MV-4-11 (cell line): ENCODE measurements at regions not wholly inside any gene's neighbourhood (a gene's known extent, or its start where the extent isn't known, plus 50 kb on each side); places are given as distances from the start of the nearest gene placed in this dataset.

ENCODE experiments used
- DNase-seq: peaks from one replicate; lab custom pipeline; 2025; lab: John Stamatoyannopoulos, UW

DNA sequence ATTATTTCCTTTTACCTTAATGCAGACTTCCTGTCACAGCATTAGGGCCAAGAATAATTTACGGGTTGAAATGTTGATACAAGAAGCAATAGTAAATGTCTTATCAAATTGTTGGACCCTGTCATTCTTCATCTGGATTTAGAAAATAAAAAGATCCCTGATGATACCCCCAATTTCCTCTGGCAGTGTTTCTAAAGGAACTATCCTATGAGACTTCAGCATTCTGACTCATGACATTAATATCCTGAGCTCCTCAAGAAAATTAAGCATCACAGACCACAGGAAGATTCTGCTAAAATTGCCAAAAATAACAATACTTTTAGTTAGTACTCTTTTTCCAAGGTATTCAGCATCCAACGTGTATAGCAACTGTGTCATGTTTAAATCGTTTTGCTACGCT, 490.5 kb upstream of the ANKRD30A start:
- DNase-seq: no peak

DNA sequence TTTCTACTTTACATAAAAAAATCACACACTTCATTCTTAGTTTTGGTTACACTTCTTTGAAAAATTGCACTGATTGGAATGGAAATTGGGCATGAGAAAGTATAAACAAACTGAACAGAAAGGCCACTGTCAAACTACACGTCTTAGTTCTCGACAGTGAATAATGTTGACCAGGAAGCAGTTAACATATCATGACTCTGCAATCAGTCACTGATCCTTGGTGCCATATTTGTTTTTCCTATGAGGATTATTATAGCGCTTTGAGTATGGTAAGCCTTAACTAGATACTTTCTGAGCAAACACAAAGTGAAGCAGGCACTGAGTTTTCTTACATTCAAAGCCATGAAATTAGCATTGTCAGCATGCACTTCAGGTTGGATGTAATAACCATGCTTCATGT, 495.1 kb upstream of the ANKRD30A start:
- no peak for DNase-seq

- no peak for DNase-seq
Measured at GRCh38 chr10:36629476-36629875, 495.9 kb upstream of the ANKRD30A start.

DNA sequence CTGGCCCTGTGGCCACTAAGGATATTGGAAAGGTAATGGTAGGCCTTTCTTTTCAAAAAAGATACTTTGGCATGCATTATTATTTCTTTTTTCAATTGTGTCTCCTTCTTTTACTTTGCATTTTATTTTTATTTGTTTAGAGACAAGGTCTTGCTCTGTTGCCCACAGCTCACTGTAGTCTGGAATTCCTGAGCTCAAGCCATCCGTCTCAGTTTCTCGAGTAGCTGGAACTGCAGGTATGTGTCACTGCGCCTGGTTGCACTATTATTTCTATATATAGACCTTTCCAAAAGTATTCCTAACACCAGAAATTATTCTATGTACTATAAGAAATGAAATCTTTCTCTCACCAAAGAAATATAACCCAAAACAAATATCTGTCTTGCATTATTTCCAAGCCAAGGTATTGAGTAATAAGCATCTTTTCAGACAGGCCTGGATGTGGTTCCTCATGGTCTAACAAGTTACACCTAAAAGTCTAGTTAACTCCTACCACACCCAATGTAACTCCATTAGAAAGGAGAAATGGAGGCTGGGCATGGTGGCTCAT, 500.8 kb upstream of the ANKRD30A start:
- DNase-seq: no peak

- no peak for DNase-seq
Measured at GRCh38 chr10:36621346-36621745, 504.1 kb upstream of the ANKRD30A start.

DNA sequence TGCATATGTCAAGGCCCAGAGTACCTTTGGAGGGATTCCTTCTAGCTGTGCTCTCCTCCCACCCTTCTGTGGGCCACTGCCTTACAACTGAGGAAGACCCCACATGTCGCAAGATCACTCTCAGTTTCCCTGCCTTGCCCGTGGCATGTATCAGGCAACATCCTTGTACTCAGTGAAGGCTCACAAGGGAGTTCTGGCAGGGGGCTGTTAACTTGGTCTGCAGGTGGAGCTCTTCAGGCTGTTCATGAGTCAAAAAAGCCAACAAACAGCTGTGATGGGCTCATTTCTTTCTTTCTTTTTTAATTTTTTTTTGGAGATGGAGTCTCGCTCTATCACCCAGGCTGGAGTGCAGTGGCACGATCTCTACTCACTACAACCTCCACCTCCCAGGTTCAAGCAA, 513.0 kb upstream of the ANKRD30A start:
- no peak for DNase-seq

DNA sequence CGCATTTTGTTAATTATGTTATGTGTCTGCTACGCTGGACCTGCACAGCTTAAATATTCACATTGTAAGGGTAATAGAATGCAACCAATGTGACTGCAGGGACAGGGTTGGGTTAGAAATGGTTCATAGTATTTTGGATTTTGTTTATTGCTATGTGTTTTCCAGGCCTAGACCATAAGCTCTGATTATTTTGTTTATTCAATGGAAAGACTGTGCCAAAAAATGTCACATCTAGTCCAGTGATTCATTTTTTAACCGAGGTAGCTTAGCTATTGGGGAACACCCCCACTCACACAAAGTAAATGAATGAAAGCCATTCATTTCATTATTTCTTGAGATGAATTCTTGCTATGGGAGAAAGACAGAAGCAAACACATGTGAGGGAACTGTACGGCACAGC, 516.5 kb upstream of the ANKRD30A start:
- no peak for DNase-seq

GRCh38 chr10:36608251-36608650, 517.1 kb upstream of the ANKRD30A start:
- no peak for DNase-seq

- DNase-seq: no peak
Measured at GRCh38 chr10:36606234-36606839, 519.1 kb upstream of the ANKRD30A start.

DNA sequence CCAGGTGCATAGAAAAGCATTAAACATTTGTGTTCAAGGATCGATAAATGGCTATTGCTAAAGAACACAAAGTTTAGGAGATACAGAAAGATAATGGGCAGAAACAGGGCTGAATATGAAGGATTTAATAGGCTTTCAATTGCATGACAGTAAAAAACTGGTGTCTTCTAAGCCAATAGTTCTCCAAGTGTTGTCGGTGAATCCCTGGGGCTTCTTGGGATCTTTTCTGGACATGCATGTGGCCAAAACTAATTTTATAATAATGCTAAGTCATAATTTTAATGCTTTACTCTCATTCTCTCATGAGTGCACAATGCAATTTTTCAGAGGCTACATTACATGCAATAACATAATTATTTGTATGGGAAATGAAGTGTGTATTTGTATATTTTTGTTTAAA, 521.1 kb upstream of the ANKRD30A start:
- DNase-seq: no peak

DNA sequence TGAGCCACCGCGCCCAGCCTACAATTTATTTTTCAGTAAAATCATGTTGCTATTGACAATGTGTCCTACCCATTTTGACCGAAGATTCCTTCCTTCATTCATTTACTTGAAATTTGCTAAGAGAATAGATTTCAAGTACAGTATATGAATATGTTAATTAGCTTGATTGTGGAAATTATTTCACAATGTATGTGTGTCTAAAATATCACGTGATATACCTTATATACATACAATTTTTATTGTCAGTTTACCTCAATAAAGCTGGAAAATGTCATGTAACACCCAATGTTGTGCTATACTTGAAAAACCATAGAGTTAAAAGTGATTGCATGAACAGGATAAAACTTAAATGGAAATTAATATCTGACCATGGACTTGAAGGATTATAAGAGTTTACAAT, 521.7 kb upstream of the ANKRD30A start:
- no peak for DNase-seq

- no peak for DNase-seq
Measured at GRCh38 chr10:36602374-36602773, 523.0 kb upstream of the ANKRD30A start.

GRCh38 chr10:36597756-36598320, 527.6 kb upstream of the ANKRD30A start:
- DNase-seq: no peak

- no peak for DNase-seq
Measured at GRCh38 chr10:36592964-36593363, 532.4 kb upstream of the ANKRD30A start.

- no peak for DNase-seq
Measured at GRCh38 chr10:36591436-36591835, 534.0 kb upstream of the ANKRD30A start.

DNA sequence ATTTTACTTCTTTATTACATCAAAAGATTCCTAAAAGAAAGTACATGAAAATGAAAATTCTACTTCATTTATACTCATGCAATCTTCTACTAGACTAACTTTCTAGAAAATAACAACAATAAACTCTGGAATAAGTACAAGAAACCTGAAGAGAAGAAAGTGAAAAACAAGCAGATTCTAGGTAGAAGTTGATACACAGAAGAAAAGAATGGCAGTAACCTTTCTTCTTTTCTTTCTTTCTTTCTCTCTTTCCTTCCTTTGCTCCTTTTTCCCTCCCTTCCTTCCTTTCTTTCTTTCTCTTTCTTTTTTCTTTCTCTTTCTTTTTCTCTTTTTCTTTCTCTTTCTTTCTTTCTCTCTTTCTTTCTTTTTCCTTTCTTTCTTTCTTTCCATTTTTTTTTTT, 541.7 kb upstream of the ANKRD30A start:
- DNase-seq: no peak

DNA sequence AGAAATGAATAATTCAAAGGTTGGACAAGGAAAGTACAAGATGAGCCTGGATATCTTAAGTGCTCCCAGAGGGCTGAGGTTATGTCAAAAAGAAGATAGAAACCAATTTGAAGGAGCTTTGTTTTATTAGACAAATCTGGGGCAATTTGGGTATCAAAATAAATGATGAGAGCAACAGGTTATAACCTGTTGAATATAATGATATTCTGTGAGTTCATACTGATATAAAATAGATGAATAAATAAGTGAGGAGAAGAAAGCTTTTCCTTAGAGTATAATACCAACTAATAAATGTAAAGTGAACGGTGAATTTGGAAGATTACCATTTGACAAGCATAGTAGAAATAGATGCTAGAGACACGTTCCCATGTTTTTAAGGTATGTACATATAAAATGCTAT, 544.2 kb upstream of the ANKRD30A start:
- no peak for DNase-seq

DNA sequence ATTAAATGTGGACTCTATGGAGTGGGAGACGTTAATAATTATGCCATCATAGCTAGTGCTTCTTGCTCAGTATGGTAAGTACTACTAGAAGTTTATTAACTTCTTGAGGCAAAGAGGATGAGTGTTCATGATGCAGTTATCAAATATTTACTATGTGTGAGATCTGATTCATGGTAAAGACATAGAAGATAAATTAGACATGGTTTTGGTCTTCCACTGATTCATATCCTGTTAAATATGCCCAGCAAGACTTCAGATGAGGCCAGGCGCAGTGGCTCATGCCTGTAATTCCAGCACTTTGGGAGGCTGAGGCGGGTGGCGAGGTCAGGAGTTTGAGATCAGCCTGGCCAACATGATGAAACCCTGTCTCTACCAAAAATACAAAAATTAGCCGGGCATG, 547.1 kb upstream of the ANKRD30A start:
- DNase-seq: no peak

DNA sequence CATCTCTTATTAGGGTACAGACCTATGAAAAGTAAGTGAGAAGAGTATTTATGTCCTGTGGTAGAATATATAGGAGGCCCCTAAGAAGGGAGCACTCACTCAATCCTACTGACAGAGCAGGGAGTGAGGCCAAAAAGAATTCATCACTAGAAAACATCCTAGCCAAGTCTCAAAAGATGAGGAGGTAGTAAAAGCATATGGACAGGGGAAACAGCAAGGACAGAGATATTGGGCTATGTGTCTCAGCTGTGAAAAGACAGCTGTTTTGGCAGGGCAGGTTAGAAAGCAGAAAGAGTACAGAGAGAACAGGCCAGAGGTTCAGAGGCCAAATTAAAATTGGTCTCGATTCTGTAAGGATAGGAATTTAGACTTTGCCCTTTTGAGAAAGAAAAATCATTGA, 548.3 kb upstream of the ANKRD30A start:
- no peak for DNase-seq

DNA sequence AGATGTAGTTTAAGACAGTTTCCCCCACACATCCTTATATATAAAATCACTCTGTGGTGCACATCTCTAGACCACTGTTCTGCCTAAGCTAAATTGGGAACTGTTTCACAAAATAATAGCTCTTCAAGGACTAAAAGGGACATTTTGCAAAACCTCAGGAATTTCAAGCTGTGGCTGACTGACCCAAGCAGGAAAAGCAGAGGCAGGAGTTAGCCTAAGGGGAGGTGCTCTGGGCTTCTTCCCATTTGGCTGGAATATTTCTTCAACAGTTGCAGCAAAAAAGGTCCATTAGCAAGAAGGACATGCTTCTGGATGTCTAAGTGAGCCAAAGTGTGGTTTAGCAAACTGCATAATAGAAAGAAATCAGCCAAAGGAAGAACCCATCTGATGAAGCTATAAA, 551.2 kb upstream of the ANKRD30A start:
- DNase-seq: no peak

DNA sequence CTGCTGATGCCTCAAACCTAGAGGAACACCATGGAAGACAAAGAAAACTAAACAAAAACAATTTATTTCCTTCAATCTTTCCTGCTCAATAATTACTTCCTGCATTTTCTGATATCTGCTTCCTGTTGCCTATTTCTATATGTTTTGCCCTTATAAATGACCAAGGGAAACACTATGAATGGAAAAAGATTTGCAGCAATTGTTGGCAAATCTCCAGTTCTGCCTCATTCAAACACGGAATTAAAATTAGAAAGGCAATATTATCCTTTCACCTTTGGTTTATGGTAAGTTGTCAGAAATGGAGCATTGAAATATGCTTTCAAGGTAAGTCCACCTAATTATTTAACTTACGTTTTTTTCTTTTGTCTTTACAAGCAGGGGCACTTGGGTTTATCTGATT, 552.2 kb upstream of the ANKRD30A start:
- DNase-seq: no peak

- no peak for DNase-seq
Measured at GRCh38 chr10:36564433-36564832, 561.0 kb upstream of the ANKRD30A start.

- no peak for DNase-seq
Measured at GRCh38 chr10:36559412-36560400, 565.7 kb upstream of the ANKRD30A start.
